GM12875 (cell line): ENCODE measurements at regions not wholly inside any gene's neighbourhood (a gene's known extent, or its start where the extent isn't known, plus 50 kb on each side); places are given as distances from the start of the nearest gene placed in this dataset.

Experiments
- H3K4me3 ChIP-seq: one replicate; pipeline ENCODE4 v1.5.1; 2011; ENCODE audit warnings: low read depth, low read length, control low read depth
- TF ChIP-seq, protein P1 (sequence below): IDR thresholded peaks from 2 replicates; pipeline ENCODE4 v1.5.1; 2011; ENCODE audit warnings: low read depth, mild to moderate bottlenecking, control low read depth, inconsistent platforms, low read length, moderate library complexity, borderline replicate concordance; ENCODE audit not compliant: insufficient read depth

DNA sequence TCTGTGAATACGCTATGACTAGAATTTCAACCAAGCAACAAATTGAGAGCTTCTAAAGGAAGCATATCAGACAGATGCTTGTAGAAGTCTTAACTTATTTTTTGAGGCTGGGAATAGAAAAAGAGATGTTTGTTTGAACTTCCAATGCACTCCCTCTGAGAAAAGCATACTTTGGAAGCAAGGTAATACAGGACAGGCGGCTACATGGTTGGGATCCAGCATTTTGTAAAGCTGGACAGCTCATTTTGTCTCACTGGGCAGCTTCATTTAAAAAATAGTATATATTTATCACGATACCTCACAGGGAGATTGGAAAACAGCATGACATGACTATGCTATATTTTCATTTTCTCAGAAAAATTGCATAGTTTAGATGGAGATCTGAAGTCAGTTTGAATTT, 821.3 kb upstream of the API5 start:
- TF ChIP-seq, protein P1, sequence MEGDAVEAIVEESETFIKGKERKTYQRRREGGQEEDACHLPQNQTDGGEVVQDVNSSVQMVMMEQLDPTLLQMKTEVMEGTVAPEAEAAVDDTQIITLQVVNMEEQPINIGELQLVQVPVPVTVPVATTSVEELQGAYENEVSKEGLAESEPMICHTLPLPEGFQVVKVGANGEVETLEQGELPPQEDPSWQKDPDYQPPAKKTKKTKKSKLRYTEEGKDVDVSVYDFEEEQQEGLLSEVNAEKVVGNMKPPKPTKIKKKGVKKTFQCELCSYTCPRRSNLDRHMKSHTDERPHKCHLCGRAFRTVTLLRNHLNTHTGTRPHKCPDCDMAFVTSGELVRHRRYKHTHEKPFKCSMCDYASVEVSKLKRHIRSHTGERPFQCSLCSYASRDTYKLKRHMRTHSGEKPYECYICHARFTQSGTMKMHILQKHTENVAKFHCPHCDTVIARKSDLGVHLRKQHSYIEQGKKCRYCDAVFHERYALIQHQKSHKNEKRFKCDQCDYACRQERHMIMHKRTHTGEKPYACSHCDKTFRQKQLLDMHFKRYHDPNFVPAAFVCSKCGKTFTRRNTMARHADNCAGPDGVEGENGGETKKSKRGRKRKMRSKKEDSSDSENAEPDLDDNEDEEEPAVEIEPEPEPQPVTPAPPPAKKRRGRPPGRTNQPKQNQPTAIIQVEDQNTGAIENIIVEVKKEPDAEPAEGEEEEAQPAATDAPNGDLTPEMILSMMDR = no peak
- H3K4me3 ChIP-seq = no peak overlapping the region

DNA sequence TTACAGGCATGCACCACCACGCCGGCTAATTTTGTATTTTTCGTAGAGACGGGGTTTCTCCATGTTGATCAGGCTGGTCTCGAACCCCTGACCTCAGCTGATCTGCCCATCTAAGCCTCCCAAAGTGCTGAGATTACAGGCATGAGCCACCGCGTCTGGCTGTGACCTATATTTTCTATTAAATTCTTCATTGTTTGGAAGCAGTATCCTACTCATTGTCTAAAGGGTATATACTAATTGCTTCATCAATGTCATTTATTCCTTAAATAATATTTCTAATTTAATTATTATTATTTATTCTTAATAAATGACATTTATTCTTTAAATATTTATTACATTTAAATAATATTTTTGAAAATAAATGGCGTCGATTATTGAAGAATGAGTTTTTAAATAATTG, 817.3 kb upstream of the API5 start:
- H3K4me3 ChIP-seq = no peak overlapping the region
- TF ChIP-seq, protein P1 = no peak

DNA sequence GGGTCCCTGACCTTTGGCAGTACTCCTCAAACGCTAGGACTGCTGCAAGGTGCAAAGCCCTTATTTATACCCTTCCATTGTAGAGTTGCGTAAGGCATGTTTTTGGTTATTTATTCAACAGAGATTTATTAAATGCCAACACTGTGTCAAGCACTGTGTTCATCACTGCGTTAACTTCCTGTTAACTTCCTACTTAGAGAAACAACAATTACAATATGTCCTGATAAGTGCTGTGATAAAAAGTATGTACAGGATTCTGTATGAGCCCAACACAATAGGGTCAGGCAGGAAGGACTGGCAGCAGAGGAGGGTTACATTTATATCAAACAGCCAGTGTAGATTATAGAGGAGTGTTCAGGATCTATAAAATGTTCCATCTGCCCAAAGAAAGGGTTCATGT, 812.8 kb upstream of the API5 start:
- no peak overlapping the region for H3K4me3 ChIP-seq
- TF ChIP-seq, protein P1 = no peak

DNA sequence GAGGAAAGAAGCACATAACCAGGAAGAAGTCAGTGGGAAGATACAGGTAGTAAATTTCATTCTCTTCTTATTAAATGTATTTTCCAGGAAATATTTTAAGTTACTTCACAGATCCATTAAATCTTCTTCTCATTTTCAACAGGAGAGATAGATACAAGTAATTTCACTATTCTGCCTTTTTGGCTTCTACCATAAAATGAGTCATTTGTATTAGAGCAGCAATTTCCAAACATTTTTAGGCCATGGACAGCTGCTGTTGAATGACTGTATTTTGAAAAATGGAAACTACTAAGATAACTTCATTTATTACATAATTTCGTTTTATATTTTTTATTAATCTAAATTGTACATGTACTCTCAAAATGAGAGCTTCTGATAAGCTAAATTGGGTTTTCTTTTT, 809.6 kb upstream of the API5 start:
- no peak overlapping the region for H3K4me3 ChIP-seq
- TF ChIP-seq, protein P1 = no peak

DNA sequence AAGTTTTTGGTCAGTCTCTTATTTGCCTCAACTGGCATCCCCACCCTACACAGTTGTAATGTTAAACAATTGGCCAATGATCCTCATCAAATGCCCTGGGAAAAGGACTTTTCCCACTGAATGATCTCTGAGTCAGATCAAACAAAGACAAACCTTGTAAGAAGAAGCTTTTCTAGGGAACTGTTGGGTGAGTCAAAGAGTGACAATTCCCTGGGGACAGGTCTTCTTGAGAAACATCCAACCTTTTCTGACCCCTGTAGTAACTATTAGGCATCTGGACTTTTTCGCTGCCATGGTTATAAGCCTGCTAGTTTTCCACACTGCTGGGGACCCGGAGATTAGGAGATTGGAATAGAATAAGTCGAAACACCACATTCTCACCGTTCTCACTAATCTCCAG, 789.8 kb upstream of the API5 start:
- no peak overlapping the region for H3K4me3 ChIP-seq
- TF ChIP-seq, protein P1 = no peak

DNA sequence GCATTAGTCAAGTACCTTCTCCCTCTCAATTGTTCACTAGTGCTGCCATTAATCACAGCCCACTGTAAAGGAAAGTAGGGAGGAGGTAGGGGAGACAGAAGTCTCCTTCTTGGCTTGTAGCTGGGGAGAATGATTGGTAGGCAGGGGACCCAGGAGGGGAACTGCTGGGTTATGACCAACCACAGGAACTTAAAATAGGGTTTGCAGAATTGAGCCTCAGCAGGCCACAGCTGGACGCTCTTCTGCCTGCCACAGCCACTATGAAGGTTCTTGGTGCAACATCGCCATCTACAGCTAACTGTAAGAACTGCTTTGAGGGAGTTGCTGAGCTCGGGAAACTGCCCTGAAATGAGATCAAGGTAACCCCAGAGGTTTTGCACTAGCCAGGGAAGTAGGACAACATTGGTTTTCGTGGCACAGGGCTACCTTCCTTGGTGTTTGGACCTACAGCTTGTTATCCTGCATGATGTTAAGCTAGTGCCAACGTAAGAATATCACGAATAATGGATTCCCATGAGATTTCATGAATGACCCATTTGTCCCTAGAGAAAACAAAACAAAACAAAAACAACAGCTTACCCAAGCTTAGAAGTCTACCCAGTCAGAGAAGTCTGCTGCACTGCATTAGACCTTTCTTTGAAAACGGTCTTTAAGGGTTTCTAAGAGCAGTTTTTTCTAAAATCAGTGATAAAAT, 787.1 kb upstream of the API5 start:
- H3K4me3 ChIP-seq = no peak overlapping the region
- TF ChIP-seq, protein P1 = peak; percentile 65

DNA sequence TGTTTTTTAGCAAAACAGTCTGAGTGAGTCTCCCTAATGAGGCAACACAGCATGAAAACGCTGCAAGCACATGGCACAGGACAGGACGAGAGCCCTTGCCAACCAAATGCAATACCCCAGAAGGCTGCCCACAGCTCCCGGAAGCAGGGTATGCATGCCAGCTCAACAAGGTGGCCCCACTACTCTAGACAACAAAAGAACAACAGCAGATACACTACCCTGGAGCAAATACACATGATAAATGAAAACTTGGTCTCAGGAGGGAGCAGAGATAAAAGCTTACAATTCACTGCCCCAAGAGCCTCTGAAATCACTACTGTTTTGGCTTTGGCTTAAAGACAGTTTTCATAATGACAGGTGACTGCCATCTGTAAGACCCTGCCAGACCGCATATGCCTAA, 785.4 kb upstream of the API5 start:
- no peak overlapping the region for H3K4me3 ChIP-seq
- TF ChIP-seq, protein P1 = no peak
